PC-9 (cell line): ENCODE measurements at regions not wholly inside any gene's neighbourhood (a gene's known extent, or its start where the extent isn't known, plus 50 kb on each side); places are given as distances from the start of the nearest gene placed in this dataset.

Experiments used
- BruUV-seq: library from RNA; stranded (reverse); fragments of 400-500 nt; replicated peaks from 2 replicates; lab custom pipeline; 2021; lab: Mats Ljungman, UMichigan
- CTCF ChIA-PET: fragments of 300-600 bp; sonication (Branson Sonifier 250); formaldehyde crosslinking; loops from one replicate; lab custom pipeline; 2022; ENCODE audit warnings: antibody characterized with exemption; lab: Charles Lee
- POLR2A ChIA-PET: fragments of 300-600 bp; sonication (Branson Sonifier 250); formaldehyde crosslinking; loops from one replicate; lab custom pipeline; 2022; ENCODE audit warnings: antibody characterized with exemption; ENCODE audit not compliant: unreplicated experiment; lab: Charles Lee
- DNase-seq, 2 experiments: peaks; one replicate each; pipeline versions ENCODE4 v3.0.0 to v3.0.0-alpha.2; 2015 to 2022; ENCODE audit warnings: mixed read lengths in 1 of 2
- H2AFZ ChIP-seq: fragments of 200-600 bp; sonication (generic); 2 replicates; pipeline ENCODE4 v1.8.1; 2017; ENCODE audit warnings: antibody characterized with exemption
- H3F3A ChIP-seq: fragments of 200-600 bp; sonication (generic); 2 replicates; pipeline ENCODE4 v1.8.1; 2017; ENCODE audit warnings: antibody characterized with exemption, mild to moderate bottlenecking, low read depth; ENCODE audit not compliant: insufficient read depth
- H3K27ac ChIP-seq: fragments of 200-600 bp; sonication (generic); 2 replicates; pipeline ENCODE4 v1.6.1; 2016; ENCODE audit warnings: mixed run types
- H3K27me3 ChIP-seq: fragments of 200-600 bp; sonication (generic); 2 replicates; pipeline ENCODE4 v1.6.1; 2016; ENCODE audit warnings: low read depth, mixed run types; ENCODE audit not compliant: insufficient read depth
- H3K36me3 ChIP-seq: fragments of 200-600 bp; sonication (generic); 2 replicates; pipeline ENCODE4 v1.6.1; 2016; ENCODE audit warnings: low read depth, mixed run types
- H3K4me1 ChIP-seq: fragments of 200-600 bp; sonication (generic); replicated peaks from 2 replicates; pipeline ENCODE4 v1.6.1; 2016; ENCODE audit warnings: mixed run types; ENCODE audit not compliant: insufficient read depth
- H3K4me2 ChIP-seq: fragments of 200-600 bp; sonication (generic); 2 replicates; pipeline ENCODE4 v1.6.1; 2017; ENCODE audit warnings: mixed run types
- H3K4me3 ChIP-seq: fragments of 200-600 bp; sonication (generic); 2 replicates; pipeline ENCODE4 v1.6.1; 2016; ENCODE audit warnings: mixed run types
- H3K79me2 ChIP-seq: fragments of 200-600 bp; sonication (generic); 2 replicates; pipeline ENCODE4 v1.6.1; 2017; ENCODE audit warnings: low read depth, mixed run types
- H3K9me2 ChIP-seq: fragments of 200-600 bp; sonication (generic); 2 replicates; pipeline ENCODE4 v1.8.1; 2017; ENCODE audit warnings: mild to moderate bottlenecking; ENCODE audit not compliant: insufficient read depth
- H3K9me3 ChIP-seq: fragments of 200-600 bp; sonication (generic); 2 replicates; pipeline ENCODE4 v1.8.1; 2016; ENCODE audit warnings: low read depth; ENCODE audit not compliant: insufficient read depth
- H4K20me1 ChIP-seq: fragments of 200-600 bp; sonication (generic); 2 replicates; pipeline ENCODE4 v1.8.1; 2017; ENCODE audit not compliant: insufficient read depth
- EZH2 ChIP-seq: fragments of 200-600 bp; sonication (generic); IDR thresholded peaks from 2 replicates; pipeline ENCODE4 v1.8.0; 2017; ENCODE audit warnings: antibody characterized with exemption, low read depth
- intact Hi-C: fragments of 100-400 bp; cut with micrococcal nuclease; formaldehyde crosslinking; loops from one replicate; pipeline ENCODE4 v1.10.0; 2022; ENCODE audit not compliant: unreplicated experiment
- TF ChIP-seq, protein P1 (sequence below): fragments of 200-600 bp; sonication (generic); conservative IDR thresholded peaks from 2 replicates; pipeline ENCODE4 v1.6.1; 2017; ENCODE audit warnings: mixed run types, antibody characterized with exemption, mild to moderate bottlenecking, moderate library complexity

- TF ChIP-seq EZH2: no peak
- TF ChIP-seq, protein P1, sequence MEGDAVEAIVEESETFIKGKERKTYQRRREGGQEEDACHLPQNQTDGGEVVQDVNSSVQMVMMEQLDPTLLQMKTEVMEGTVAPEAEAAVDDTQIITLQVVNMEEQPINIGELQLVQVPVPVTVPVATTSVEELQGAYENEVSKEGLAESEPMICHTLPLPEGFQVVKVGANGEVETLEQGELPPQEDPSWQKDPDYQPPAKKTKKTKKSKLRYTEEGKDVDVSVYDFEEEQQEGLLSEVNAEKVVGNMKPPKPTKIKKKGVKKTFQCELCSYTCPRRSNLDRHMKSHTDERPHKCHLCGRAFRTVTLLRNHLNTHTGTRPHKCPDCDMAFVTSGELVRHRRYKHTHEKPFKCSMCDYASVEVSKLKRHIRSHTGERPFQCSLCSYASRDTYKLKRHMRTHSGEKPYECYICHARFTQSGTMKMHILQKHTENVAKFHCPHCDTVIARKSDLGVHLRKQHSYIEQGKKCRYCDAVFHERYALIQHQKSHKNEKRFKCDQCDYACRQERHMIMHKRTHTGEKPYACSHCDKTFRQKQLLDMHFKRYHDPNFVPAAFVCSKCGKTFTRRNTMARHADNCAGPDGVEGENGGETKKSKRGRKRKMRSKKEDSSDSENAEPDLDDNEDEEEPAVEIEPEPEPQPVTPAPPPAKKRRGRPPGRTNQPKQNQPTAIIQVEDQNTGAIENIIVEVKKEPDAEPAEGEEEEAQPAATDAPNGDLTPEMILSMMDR: no peak
- BruUV-seq: no TSS peak
- intact Hi-C loops: no loop called here
- no peaks in the 10 kb centered on the region for H3F3A ChIP-seq
- no peaks in the 10 kb centered on the region for H3K9me3 ChIP-seq
- no peaks in the 10 kb centered on the region; the same call in 1 of the 2 replicates for H3K9me2 ChIP-seq
- H2AFZ ChIP-seq: no peak overlapping the region
- no peak for DNase-seq
- no peak overlapping the region for H3K27ac ChIP-seq
- POLR2A ChIA-PET: no interaction called here
- H3K4me3 ChIP-seq: no peak overlapping the region
- no peaks in the 10 kb centered on the region for H3K4me1 ChIP-seq
- H3K36me3 ChIP-seq: no peaks in the 10 kb centered on the region
- no peak overlapping the region for H3K4me2 ChIP-seq
- CTCF ChIA-PET: no interaction called here
- H4K20me1 ChIP-seq: no peaks in the 10 kb centered on the region
- no peaks in the 10 kb centered on the region for H3K79me2 ChIP-seq
- H3K27me3 ChIP-seq: no peaks in the 10 kb centered on the region
Measured at GRCh38 chr9:107700847-107701246, 211.3 kb upstream of the KLF4 start.

DNA sequence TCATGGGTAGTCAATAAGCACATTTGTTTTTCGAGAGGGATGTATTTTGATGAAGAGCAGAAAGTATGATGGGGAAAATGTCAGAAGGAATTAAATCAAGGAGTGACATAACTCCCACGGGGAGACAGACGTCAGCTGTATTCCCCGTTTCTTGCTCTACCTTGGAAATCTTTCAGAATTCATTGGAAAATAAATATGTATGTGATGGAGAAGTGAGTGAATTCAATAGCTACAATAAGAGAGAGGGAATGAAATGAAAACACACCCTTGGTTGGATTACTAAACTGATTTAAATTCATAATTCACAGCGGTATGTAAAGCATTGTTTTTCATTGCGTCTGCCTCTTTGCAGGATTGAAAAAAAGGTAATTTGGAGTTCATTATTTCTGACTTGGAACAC lies 209.7 kb upstream of the KLF4 start:
- H3F3A ChIP-seq: no peaks in the 10 kb centered on the region
- no peaks in the 10 kb centered on the region; the same call in 1 of the 2 replicates for H3K9me2 ChIP-seq
- no peak for DNase-seq
- no peaks in the 10 kb centered on the region for H3K79me2 ChIP-seq
- H3K36me3 ChIP-seq: no peaks in the 10 kb centered on the region
- intact Hi-C loops: no loop called here
- no peak overlapping the region for H3K4me3 ChIP-seq
- no peak overlapping the region for H3K4me2 ChIP-seq
- H3K4me1 ChIP-seq: no peaks in the 10 kb centered on the region
- ChIA-PET CTCF (no interaction called here), POLR2A (no interaction called here)
- no TSS peak for BruUV-seq
- TF ChIP-seq, protein P1: no peak
- no peak for TF ChIP-seq EZH2
- no peaks in the 10 kb centered on the region for H3K27me3 ChIP-seq
- H4K20me1 ChIP-seq: no peaks in the 10 kb centered on the region
- H2AFZ ChIP-seq: no peak overlapping the region
- H3K9me3 ChIP-seq: no peaks in the 10 kb centered on the region
- H3K27ac ChIP-seq: no peak overlapping the region

DNA sequence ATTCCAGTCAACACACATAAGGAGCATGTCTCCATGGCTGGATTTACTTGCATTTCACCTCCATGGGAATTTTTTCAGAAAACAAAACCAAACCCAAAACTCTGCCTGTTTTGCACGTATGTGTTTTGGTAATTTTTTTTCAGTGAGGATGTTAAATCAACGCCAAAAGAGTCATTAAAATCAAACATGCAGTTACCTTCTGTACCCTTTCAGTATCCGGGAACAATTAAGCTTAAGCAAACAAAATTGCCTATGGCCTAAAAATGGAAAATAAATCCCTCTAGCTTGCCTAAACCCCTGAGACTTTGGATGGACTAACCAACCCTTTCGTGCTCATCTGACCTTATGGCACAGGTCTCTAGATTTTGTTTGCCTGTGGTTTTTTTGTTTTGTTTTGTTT lies 209.2 kb upstream of the KLF4 start:
- Histone ChIP-seq H3F3A (no peaks in the 10 kb centered on the region), H3K9me3 (no peaks in the 10 kb centered on the region), H3K4me1 (no peaks in the 10 kb centered on the region), H3K9me2 (no peaks in the 10 kb centered on the region; the same call in 1 of the 2 replicates), H3K4me3 (no peak overlapping the region), H4K20me1 (no peaks in the 10 kb centered on the region), H3K27ac (no peak overlapping the region), H2AFZ (no peak overlapping the region), H3K36me3 (no peaks in the 10 kb centered on the region), H3K79me2 (no peaks in the 10 kb centered on the region), H3K4me2 (no peak overlapping the region), H3K27me3 (no peaks in the 10 kb centered on the region)
- intact Hi-C loops: no loop called here
- BruUV-seq: no TSS peak
- TF ChIP-seq, protein P1: no peak
- CTCF ChIA-PET: no interaction called here
- no peak for DNase-seq
- POLR2A ChIA-PET: no interaction called here
